ENCODE measurements at regions not wholly inside any gene's neighbourhood (a gene's known extent, or its start where the extent isn't known, plus 50 kb on each side); places are given as distances from the start of the nearest gene placed in this dataset.
"Not testable (repeated sequence)": the region's sequence is repeated elsewhere in the genome, so short reads cannot be mapped to it uniquely, and the experiment has no call there.

DNA sequence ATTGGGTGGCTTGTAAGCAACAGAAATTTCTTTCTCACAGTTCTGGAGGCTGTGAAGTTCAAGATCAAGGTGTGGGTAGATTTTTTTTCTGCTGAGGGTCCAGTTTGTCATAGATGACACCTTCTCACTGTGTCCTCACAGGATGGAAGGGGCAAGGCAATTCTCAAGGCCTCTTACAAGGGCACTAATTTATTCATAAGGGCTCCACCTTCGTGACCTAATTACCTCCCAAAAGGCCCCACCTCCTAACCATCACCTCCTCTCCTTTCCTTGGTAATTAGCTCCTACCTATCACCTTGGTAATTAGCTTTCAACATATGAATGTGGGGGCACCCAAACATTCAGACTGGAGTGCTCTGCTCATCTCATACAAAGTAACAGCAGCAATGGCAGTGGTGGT lies 92.3 kb upstream of the CD44 start:
- DNase-seq (ENCODE audit: low spot score), result no peak

DNA sequence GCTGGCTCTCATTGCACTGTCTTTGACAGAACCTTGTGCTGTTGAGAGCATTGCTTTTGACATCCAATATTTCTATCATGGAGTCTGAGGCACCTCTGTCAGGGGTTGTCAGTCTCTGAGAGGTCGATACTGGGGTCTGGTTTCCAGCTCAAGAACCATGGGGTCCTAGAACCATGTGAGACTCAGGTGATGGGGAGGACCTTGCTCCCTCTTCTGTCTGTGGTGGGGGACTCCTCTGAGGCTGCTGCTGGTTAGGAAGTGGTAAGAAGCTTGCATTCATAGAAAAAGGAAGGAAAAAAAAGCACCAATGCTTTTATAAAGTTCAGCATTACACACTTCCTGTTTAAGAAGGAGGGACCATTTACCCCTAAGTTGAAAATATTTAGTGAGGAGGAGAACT lies 91.8 kb upstream of the CD44 start:
- DNase-seq (ENCODE audit: low spot score), result no peak

DNA sequence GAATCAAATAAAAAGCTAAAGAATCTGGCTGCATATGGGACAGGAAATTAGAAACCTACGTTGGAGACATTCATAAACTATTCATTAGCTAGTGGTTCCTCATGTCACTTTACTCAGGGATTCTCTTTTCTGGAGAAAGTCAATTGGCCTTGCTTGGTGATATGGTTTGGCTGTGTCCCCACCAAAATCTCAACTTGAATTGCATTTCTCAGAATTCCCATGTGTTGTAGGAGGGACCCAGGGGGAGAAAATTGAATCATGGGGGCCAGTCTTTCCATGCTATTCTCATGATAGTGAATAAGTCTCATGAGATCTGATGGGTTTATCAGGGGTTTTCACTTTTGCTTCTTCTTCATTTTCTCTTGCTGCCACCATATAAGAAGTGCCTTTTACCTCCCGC lies 91.2 kb upstream of the CD44 start:
- DNase-seq (ENCODE audit: low spot score), result no peak

DNA sequence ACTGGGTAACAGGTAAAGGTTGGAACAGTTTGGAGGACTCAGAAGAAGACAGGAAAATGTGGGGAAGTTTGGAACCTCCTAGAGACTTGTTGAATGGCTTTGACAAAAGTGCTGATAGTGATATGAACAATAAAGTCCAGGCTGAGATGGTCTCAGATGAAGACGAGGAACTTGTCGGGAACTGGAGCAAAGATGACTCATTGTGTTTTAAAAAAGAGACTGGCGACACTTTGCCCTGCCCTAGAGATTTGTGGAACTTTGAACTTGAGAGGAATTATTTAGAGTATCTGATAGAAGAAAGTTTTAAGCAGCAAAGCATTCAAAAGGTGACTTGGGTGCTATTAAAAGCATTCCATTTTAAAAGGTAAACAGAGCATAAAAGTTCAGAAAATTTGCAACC lies 90.6 kb upstream of the CD44 start:
- DNase-seq (ENCODE audit: low spot score), result not testable (repeated sequence)

DNA sequence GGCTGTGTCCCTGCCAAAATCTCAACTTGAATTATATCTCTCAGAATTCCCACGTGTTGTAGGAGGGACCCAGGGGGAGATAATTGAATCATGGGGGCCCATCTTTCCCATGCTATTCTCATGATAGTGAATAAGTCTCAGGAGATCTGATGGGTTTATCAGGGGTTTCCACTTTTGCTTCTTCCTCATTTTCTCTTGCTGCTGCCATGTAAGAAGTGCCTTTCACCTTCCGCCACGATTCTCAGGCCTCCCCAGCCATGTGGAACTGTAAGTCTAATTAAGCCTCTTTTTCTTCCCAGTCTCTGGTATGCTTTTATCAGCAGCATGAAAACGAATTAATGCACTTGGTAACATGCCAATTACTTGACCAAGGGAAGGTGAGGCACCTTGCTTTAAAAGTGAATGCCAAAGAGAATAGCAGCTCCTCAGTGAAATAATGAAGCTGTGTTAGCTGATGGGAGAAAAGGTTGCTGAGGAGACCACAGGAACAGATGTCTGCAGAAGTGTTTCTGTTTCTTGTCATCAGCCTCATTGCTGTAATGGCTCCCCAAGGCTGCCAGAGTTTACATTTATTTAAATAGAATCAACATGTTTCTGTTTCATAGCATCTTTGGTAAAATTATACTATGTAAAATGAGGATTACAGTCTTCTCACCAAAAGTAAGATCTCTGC lies 89.0 kb upstream of the CD44 start:
- no peak for DNase-seq (ENCODE audit: low spot score)

DNA sequence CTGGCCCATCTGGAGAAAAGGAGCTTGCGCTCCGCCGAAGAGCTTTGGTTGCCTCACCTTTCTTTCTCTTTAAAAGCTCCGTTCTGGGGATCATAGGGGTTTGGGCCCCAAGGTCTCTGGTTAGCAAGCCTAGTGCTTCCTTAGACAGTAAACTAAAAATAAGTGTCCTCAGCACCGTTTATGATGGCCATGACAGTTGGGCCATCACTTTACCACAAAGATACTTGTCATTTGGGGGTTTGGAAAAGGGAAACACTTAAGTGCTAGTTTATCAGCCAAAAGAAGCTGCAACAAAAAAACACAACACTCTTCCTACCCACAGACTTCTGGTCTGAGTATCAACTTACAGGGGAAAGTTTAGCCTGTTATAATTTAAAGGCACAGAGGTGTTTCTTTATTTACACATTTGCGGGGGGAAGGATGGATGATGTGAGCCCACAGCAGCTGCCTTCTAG lies 88.4 kb upstream of the CD44 start:
- no peak for DNase-seq (ENCODE audit: low spot score)

DNA sequence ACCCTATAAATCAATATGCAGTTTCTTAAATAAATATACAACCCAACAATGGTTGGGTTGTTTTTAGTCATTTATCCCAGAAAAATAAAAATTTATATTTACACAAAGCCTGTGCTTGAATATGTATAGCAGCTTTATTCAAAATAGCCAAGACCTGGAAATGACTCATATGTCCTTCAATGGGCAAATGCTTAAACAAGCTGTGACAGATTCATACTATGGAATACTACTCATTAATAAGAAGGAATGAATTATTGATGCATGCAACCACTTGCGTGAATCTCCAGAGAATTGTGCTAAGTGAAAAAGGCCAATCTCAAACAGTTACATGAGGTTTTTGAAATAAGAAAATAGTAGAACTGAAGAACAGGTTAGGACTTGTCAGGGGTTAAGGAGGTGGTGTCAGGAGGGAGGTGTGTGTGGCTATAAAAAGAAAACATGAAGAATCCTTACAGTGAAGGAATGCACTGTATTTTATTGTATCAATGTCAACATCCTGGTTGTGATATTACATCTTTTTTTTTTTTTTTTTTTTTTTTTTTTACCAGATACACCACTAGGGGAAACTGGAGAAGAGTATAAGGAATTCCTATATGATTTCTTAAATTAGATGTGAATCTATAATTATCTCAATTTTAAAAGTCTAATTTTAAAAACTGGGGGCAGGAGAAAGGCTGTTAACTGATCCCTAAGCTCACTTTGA lies 82.4 kb upstream of the CD44 start:
- no peak for DNase-seq (ENCODE audit: low spot score)

DNA sequence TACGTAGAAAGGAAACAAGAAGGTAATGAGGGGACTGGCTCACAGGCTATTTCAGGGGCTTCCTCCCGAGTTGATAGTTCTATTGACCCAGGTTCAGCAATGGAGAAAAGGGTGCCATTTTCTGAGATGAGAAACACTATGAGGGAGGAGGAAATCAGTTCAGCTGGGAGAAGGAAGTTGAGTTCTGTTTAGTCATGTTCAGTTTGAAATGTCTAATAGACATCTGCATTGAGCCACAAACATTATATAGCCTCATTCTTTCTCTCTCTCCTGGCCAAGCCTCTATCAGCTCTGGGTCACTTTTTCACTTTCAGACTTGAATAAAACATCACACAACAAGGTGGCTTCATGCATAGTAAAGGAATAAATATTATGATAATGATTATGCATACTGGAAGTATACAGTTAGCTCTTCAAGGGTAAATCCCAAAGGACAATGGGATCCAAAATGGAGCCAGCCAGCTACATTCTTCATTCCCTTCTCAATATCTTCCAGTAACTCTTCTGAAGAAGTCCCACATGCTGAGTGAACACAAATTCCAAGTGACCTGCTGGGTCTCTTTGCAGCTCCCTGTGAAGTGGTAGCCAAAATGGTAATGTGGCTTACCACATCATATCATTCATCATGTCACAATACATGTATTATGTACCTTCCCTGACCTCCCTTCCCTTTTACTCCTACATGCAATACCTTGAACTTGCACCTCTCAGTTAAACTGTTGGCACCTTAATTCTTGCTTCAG lies 80.9 kb upstream of the CD44 start:
- no peak for DNase-seq (ENCODE audit: low spot score)

DNA sequence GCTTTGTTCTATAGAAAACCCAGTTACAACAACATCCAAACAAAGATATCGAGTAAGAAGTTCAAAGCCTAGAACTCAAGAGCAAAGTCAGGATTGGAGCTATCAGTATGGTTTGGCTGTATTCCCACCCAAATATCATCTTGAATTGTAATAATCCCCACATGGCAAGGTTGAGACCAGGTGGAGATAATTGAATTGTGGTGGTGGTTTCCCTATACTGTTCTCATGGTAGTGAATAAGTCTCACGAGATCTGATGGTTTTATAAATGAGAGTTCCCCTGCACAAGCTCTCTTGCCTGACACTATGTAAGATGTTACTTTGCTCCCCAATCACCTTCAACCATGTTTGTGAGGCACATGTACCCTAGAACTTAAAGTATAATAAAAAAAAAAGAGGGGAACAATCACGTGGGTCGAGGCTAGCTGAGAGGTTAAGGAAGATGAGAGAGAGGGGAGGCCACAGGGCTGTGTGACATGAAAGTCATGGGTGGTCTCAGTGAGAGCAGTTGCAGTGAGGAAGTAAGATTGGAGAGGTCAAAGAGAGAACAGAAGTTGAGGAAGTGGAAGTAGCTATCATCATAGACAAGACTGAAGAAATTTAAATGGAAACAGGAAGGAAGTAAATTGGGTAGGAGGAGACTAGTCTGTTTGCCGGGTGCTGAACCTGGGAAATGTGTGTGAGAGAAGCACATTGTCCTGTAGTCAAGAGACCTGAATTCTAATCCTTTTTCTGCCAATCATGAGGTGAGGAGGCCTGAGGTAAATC lies 80.1 kb upstream of the CD44 start:
- DNase-seq (ENCODE audit: low spot score), result no peak

DNA sequence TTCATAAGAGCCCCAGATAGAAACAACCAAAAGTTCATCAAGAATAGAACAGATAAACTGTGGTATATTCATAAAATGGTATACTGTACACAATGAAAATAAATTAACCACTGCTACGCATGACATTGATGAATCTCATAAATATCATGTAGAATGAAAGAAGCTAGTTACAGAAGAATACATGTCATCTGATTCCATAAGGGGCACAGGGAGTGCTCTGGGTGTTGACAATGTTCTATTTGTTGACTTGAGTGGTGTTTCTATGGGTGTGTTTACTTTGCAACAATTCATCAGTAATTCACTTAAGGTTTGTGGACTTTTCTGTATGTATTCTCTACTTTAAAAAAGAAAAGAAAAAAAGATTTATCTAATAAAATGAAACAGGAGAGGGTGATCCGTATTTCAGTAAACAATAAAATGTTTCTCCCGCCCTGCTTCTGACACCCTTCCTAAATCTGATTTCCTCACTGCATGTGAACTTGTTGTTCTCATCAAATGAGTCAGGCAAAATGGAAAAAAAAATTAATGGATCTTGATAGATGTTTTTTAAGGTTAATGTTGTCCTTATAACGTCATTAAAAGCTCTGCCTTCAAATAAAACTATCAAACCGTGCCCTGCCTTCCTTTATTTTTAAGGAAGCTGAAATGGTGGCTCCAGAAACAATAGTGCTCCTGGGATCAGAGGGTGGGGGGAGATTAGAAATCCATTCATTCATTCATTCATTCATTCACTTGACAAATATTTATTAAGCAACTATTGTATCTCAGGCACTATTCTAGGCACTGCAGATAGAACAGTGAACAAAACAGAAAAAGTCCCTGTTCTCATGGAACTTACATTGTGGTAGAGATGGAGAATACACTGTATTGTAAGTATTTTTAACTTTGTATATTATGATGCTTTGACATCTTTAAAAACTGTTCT lies 77.2 kb upstream of the CD44 start:
- no peak for DNase-seq (ENCODE audit: low spot score)

DNA sequence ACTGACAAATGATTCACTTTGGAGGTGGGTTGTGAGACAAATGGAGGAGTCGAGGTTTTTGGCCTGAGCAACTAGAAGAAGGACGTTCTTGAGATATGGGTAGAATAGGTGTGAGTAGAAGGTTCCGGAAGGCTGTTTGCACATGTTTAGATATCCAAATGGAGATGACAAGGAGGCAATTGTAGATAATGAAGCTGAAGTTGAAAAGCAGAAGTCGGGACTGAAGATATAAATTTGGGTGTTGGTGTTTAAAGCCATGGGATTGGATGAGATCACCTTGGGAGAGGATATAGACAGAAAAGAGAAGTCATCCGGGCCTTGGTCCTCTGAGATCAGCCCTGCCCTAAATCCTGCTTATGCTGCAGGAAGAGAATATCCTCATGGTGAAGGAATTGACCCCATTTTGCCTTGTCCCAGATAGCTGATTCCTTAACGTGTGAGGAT lies 75.5 kb upstream of the CD44 start:
- no peak for DNase-seq (ENCODE audit: low spot score)

DNA sequence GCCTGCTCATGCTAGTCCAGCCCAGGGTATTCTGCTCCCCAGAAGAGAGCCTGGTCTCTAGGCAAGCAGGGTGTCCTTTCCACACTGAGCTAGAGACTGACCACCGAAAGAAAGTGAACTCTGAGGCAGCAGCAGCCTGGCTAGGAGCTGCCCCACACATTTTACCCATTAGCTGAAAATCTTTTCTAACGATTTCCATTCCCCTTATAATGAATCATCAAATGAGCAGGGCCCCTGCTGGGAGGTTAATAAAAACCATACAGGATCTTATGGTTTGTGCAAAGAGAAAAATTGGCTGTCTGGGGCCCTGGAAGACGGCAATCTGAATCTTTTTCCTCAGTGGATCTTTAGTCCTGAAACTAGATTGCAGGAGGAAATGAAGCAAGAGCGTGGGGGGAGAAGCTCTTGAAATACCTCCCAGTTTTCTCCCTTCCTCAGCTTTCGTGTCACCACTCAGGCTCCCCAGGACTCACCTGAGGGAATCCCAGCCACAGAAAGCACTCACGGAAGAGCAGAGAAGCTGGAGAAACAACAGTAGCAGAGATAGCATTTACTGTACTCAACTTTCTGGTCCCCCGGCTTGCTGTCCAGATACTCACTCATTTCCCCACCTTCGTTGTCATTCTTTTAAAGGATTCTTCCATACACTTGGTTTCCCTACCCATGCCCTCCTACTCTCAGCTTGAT lies 74.7 kb upstream of the CD44 start:
- no peak for DNase-seq (ENCODE audit: low spot score)

DNA sequence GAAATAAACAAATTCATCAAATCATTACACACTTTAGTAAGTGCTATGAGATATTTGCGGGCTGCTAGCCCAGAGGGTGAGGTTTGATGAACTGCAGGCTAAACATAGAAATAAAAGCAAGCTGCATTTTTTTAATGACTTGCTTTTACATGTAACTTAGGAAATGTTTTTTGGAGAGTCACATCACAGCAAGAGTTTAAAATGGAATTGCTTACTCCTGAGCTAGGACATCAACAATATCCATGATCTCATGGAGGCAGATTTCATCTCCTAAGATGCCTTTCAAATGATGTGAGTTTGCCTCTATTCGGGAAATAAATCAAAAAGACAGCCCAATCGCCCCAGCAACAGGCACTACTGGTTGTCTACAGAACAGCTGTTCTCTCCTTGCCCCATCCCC lies 73.4 kb upstream of the CD44 start:
- DNase-seq (ENCODE audit: low spot score), result no peak

DNA sequence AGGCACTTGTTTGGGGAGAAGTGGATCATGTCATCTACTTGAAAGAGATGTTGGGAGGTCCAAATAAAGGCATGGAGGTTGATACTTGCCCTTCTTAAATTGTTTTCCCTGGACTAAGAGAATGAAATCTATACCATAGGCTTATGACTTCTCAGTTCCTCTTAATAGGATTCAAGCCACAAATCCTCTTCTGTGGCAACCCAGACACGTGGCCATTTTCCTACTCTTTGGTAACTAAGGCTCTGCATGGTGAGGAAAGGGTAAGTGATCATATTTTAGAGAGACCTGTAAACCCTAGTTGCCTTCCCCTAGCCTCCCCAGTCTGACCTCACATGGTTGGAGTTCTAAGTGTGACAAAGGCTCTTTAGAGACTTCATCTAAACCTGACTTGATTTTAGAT lies 72.9 kb upstream of the CD44 start:
- DNase-seq (ENCODE audit: low spot score), result no peak

DNA sequence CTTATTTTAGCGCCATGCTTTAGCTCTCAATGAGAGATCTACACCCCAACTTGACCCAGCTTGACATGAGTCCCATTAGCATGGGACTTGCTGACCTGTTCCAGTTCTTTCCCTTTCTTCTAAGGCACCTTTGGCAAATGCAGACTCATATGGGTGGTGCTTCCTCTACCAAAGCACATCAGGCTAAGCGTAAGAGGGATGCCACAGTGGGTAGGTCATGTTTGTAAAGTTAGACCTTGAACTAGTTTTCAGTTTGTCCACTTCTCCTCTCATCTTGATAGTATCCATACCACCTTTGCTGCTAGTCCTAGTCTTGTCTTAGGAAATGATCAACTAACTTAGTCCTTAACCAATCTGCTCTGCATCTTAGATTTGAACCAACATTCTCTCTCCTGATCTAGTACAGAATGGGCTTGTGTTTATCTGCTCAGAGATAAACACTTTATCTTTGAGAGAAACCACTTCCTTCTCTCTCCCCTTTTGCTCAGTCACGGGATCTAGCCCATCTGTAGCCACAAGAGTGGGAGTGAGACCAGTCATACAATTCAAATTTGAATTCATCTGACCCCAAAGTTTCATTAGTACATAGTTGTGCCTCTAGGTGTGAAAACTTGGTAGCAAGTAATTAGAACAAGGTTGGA lies 72.1 kb upstream of the CD44 start:
- DNase-seq (ENCODE audit: low spot score), result no peak

DNA sequence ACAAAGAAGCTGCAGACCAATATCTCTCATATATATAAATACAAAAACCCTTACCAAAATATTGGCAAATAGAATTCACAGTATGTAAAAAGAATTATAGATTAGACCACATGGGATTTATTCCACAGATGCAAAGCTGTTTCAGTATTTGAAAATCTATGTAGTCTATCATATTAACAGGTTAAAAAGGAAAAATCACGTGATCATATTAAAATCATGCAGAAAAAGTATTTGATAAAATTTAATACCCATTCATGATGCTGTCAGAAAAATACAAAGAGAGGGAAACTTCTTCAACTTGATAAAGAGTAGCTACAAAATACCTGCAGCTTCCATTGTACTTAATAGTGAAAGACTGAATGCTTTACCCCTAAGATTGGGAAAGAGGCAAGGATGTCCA lies 67.2 kb upstream of the CD44 start:
- no peak for DNase-seq (ENCODE audit: low spot score)

DNA sequence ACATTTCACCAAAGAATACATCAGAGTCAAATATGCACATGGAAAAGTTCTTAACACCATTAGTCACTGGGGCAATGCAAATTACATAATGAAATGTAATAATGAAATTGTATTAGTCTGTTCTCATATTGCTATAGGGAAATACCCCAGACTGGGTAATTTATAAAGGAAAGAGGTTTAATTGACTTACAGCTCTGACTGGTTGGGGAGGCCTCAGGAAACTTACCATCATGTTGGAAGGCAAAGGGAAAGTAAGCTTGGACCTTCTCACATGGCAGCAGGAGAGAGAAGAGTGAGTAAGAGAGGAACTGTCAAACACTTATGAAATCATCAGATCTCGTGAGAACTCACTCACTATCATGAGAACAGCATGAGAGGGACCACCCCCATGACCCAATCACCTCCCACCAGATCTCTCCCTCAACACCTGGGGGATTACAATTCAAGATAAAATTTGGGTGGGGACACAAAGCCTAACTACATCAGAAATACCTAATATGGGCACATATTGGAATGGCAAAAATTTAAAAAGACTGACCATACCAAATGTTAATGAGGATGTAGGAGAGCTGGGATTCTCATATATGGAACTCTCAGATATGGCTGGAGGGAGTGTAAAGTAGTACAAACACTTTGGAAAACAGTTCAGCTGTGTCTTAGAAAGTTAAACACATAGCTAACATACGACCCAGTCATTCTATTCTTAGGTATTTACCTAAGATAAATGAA lies 65.1 kb upstream of the CD44 start:
- no peak for DNase-seq (ENCODE audit: low spot score)

DNA sequence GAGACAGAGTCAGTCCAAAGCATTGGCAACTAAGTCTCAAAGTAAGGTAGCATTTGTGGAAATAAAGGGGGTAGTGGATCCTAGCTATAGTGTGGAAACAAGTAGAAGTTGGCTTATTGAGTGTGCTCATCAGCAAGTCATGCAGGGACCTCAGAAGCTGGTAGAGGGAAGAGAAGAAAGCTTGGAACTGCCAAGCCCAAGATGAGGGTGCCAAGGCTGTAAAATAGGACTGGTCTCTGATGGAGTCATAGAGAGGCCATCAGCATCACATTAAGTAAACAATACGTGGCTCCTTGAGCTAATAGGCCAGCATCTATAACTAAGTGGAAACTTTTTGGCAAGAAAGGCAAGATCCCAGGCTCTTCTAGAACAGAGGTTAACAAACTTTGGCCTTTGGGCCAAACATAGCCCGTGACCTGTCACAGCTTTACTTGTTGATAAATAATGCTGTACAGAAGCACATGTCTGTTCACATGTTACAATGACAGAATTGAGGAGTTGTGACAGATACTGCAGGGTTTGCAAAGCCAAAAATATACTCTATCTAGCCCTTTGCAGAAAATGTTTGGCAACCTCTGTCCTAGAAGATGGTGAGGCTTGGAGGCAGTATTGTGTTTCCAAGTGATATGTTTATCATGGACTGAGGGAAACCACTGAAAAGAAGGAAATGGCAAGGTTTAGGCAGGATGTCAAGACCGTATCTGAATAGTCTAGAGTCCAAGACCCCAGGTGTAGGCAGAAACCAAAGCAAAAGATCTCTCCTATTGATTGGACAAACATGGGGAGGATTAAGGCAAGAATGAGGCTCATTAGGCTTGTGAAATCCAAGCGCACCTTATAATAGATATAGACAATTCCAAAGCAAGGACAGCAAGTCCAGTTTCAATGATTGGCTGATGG lies 62.5 kb upstream of the CD44 start:
- no peak for DNase-seq (ENCODE audit: low spot score)
